Stimulated activated naive CD4-positive, alpha-beta T cell (primary cell): ENCODE measurements at regions not wholly inside any gene's neighbourhood (a gene's known extent, or its start where the extent isn't known, plus 50 kb on each side); places are given as distances from the start of the nearest gene placed in this dataset.

ENCODE experiments used
- DNase-seq, 6 experiments: peaks; one replicate each; lab custom pipeline; 2025; lab: John Stamatoyannopoulos, UW

DNA sequence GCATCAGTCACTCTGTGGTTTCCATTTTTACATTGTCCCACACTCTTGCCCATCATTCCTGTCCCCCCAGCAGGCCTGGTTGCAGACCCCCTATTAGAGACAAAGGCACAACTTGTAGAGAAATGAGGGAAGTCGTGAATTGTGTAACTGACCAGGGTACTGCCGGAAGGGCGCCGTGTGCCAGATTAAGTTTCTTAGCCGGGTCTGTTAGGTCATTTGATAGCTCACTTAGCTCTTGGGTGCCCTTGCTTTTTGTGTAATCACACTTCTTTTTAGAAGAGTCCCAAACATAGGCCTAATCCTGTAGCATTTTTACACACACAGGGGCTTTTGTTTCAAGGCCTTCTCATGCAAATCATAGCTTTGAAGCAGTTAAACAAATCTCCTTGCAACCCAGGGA lies 87.2 kb downstream of the CTAGE1 start:
- DNase-seq, result no peak

DNA sequence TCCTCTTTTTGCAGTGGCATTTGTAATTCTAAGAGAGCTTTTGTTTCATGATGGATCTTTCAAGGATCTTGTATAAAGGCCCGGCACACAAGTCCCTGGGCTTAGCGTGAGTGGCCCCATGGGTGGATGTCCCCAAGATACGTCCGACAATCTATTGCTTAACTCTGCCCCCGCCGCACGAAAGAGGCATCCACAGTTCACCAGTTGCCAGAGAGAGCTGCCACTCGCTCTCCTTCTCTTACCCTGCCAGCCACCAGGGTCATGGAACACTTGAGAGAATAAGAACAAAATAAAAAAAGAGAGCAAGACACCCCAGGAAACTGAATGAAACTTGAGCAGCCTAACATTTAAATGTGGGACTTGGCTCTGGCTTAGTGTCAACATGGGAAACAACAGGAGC lies 92.3 kb downstream of the CTAGE1 start:
- DNase-seq, result no peak

DNA sequence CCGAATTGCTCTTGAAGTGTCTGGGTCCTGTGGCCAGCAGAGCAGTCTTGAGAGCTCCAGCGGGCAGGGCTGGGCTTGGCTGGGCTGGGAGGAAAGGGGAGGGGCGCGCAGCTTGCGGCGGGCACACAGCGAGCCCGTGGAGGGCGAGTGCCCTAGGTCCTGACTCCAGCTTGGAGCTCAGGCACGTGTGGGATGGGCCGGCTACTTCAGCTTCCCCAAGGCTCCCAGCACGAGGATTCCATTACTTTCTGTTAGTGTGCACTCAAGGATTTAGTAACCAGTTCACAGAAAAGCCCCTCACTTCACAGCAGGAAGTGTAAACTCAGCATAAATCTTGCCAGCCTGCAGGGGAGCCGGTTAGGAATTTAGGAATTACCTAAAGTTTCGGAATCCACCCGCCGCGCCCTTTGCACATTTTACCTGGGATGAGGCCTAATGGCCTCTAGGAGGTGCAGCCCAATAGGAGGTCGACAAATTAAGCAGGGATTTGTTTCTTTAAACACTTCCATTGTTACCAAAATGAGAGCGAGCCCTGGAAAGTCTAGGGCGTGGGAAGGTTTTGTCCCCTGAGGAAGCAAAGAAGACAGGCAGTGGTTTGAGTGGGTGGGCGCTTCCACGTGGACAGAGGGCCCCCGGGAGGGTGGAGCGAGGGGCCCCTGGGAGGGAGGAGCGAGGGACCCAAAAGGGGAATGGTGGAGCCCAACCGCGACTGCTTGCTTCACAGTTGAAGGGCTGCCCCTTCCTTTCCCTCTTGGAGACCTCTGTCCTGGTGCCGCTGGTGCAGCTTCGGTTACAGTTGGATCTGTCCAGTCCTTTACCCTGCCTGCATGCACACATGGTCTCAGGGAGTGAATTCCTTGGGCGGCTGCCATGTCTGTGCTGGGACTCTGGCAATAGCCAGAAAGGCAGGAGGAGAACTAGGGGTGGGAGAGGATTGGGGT lies 93.3 kb downstream of the CTAGE1 start:
- DNase-seq, result no peak

GRCh38 chr18:22322243-22322691 lies 95.4 kb downstream of the CTAGE1 start:
- DNase-seq, result no peak

GRCh38 chr18:22320771-22321170 lies 96.9 kb downstream of the CTAGE1 start:
- no peak for DNase-seq

- no peak for DNase-seq
These were observed 97.6 kb downstream of the CTAGE1 start for GRCh38 chr18:22320155-22320554.

- DNase-seq, result no peak
These were observed 98.8 kb downstream of the CTAGE1 start for GRCh38 chr18:22318745-22319407.

GRCh38 chr18:22314420-22314819 lies 103.3 kb downstream of the CTAGE1 start:
- no peak for DNase-seq

DNA sequence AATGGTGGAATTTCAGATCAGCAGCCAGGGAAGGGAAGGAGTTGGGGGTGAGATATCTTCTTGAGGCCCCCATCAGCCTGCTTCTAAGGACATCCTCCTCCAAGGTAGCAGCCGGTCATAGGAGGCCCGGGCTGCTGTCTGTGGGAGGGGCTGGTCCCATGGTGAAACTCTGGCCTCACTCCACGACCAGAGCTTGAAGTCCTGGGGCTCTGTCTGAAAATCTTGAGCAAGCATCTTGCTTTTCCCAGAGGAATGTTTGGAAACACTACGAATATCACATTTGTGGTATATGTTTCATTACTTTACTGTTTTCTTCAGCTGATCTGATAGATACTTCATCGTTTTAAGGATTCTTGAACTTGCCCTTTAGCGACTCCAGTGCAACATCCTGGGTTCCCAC lies 103.7 kb downstream of the CTAGE1 start:
- no peak for DNase-seq

DNA sequence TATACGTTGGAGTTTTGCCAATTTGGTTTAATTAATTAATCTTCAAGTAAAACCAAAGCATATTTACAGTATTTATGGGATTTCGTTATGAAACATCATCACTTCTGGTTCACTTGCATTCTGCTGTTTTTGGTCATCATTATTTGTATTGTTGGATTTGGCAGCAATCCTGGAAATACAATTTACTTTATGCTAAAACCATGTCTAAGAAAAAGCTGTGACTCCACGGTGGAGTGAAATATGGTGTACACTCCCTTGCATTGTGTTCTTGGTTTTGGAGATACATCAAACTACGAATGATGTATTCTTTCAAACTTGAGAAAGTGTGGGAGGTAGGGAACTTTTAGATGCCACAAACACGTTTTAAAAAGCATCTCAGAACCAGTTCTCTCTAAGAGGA lies 106.4 kb downstream of the CTAGE1 start:
- no peak for DNase-seq

- DNase-seq, result no peak
These were observed 108.5 kb downstream of the CTAGE1 start for GRCh38 chr18:22309191-22309590.

GRCh38 chr18:22307528-22307927 lies 110.2 kb downstream of the CTAGE1 start:
- DNase-seq, result no peak

- no peak for DNase-seq
These were observed 113.8 kb downstream of the CTAGE1 start for GRCh38 chr18:22303927-22304326.

GRCh38 chr18:22302144-22302543 lies 115.6 kb downstream of the CTAGE1 start:
- DNase-seq, result no peak

GRCh38 chr18:22300665-22301636 lies 116.8 kb downstream of the CTAGE1 start:
- no peak for DNase-seq

- no peak for DNase-seq
These were observed 120.7 kb downstream of the CTAGE1 start for GRCh38 chr18:22297008-22297407.

GRCh38 chr18:22296304-22296703 lies 121.4 kb downstream of the CTAGE1 start:
- DNase-seq, result no peak

DNA sequence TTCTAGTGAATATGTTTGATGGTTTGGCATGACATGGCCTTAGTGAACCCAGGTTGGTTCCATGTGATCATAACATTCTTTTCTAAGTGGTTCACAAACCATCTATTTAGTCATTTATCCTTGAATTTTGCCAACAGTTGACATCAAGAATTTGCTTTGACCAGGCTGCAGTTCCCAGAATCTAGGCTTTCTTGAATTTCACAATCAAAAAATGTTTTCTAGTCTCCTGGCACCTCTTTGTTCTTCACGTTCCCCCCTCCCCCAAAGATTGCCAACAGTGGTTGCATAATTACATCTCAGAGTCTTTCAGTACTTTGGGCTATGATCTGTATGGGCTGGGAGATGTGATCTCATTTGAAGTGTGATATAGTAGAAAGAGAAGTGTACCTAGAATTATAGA lies 124.0 kb downstream of the GATA6 start:
- DNase-seq, result no peak

- no peak for DNase-seq
These were observed 120.6 kb downstream of the GATA6 start for GRCh38 chr18:22290004-22290403.

DNA sequence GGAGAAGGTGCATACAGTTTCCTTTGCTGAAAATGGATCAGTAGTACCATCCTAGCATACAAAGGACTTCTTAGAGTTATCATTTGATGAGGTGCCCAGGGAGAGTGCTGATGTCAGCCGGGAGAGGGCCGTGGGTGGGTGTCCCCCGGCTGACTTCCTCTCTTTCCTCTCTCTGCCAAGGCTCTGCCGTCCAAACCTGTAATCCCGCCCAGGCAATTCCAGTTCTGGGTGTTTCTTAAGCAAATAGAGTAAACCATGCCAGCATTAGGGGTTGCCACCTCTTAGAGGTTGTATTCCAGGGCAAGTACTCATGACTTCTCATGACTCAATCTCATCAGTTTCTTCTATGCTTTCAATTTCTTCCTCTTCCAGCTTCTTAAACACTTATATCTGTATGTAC lies 117.2 kb downstream of the GATA6 start:
- no peak for DNase-seq

DNA sequence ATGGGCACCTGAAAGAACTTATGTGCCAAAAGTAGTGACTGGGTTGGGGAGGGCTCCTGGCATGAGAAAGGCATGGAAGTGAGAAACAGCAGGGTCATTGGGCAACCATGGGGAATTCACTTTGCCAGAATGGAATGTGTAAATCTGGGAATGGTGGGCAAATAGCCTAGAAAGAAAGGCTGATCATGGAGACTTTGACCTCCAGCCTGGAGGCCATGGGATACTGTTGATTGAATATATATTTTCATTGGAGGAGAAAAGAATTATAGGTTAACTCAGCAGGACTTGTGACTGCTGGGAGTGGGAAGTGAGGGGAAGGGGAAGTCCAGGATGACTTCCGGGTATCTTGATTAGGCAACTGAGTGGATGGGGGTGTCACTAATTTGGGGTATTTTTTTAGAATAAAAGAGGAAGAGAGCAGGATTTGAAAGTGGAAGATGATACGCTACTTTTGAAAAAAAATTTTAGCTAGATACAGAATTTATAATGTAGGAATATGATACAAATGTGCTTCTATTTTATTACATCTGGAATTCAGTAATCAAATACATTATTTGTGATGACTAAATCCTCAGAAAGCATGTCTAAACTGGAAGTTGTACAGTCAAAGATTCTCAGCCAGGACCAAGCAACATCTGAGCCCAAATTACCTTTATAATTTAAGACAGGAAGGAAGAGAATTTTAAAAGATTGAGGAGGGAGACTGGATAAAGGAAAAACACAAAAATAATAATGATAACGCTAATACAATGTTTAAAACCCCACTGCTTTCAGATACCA lies 116.2 kb downstream of the GATA6 start:
- DNase-seq, result no peak
